MCF 10A (cell line): ENCODE measurements at regions not wholly inside any gene's neighbourhood (a gene's known extent, or its start where the extent isn't known, plus 50 kb on each side); places are given as distances from the start of the nearest gene placed in this dataset.

Experiments
- BruUV-seq: library from RNA; stranded (reverse); fragments of 400-500 nt; replicated peaks from 2 replicates; lab custom pipeline; 2021; lab: Mats Ljungman, UMichigan
- CTCF ChIA-PET: fragments of 300-600 bp; sonication (Branson Sonifier 250); formaldehyde crosslinking; extraction: SDS; loops from one replicate; lab custom pipeline; 2021; ENCODE audit warnings: antibody characterized with exemption, inconsistent platforms; lab: Yijun Ruan, JAX
- POLR2A ChIA-PET: fragments of 300-600, 350-650 bp; sonication (Branson Sonifier 250); formaldehyde crosslinking; extraction: SDS; loops from one replicate; lab custom pipeline; 2020; ENCODE audit warnings: antibody characterized with exemption, inconsistent platforms; lab: Yijun Ruan, JAX
- DNase-seq: peaks from one replicate; pipeline ENCODE4 v3.0.0-alpha.2; 2018; ENCODE audit not compliant: unreplicated experiment
- H3K27ac Mint-ChIP-seq: one replicate; pipeline ENCODE4 v1.8.0; 2022; ENCODE audit warnings: mild to moderate bottlenecking, low read depth, mixed read lengths; ENCODE audit not compliant: unreplicated experiment
- H3K27me3 Mint-ChIP-seq: one replicate; pipeline ENCODE4 v1.8.0; 2022; ENCODE audit warnings: mixed read lengths; ENCODE audit not compliant: insufficient read depth, unreplicated experiment
- H3K36me3 Mint-ChIP-seq: one replicate; pipeline ENCODE4 v1.8.0; 2022; ENCODE audit warnings: mild to moderate bottlenecking, moderate library complexity, mixed read lengths; ENCODE audit not compliant: insufficient read depth, unreplicated experiment
- H3K4me1 Mint-ChIP-seq: one replicate; pipeline ENCODE4 v1.8.0; 2022; ENCODE audit warnings: mixed read lengths; ENCODE audit not compliant: insufficient read depth, unreplicated experiment
- H3K4me3 Mint-ChIP-seq: one replicate; pipeline ENCODE4 v1.8.0; 2022; ENCODE audit warnings: mild to moderate bottlenecking, moderate library complexity, mixed read lengths; ENCODE audit not compliant: unreplicated experiment
- H3K9me3 Mint-ChIP-seq: one replicate; pipeline ENCODE4 v1.8.0; 2022; ENCODE audit warnings: mixed read lengths; ENCODE audit not compliant: unreplicated experiment
- intact Hi-C: fragments of 100-400 bp; cut with micrococcal nuclease; formaldehyde crosslinking; loops from 2 replicates; pipeline ENCODE4 v1.14.1; 2022
- TF ChIP-seq, protein P1 (sequence below): fragments of 200-600 bp; IDR thresholded peaks from one replicate; pipeline ENCODE4 v1.8.0; 2022; ENCODE audit warnings: antibody characterized with exemption, mild to moderate bottlenecking; ENCODE audit not compliant: unreplicated experiment

- DNase-seq: peak; percentile 26
- H3K4me3 Mint-ChIP-seq: no peak overlapping the region
- TF ChIP-seq, protein P1, sequence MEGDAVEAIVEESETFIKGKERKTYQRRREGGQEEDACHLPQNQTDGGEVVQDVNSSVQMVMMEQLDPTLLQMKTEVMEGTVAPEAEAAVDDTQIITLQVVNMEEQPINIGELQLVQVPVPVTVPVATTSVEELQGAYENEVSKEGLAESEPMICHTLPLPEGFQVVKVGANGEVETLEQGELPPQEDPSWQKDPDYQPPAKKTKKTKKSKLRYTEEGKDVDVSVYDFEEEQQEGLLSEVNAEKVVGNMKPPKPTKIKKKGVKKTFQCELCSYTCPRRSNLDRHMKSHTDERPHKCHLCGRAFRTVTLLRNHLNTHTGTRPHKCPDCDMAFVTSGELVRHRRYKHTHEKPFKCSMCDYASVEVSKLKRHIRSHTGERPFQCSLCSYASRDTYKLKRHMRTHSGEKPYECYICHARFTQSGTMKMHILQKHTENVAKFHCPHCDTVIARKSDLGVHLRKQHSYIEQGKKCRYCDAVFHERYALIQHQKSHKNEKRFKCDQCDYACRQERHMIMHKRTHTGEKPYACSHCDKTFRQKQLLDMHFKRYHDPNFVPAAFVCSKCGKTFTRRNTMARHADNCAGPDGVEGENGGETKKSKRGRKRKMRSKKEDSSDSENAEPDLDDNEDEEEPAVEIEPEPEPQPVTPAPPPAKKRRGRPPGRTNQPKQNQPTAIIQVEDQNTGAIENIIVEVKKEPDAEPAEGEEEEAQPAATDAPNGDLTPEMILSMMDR: no peak
- H3K4me1 Mint-ChIP-seq: no peaks in the 10 kb centered on the region
- no peak overlapping the region for H3K27ac Mint-ChIP-seq
- no peaks in the 10 kb centered on the region for H3K36me3 Mint-ChIP-seq
- POLR2A ChIA-PET: interaction anchor here (1.3 kb wide), 1 partner anchor 24 kb away, joined by 3 read pairs; no protein-coding TSS in a partner anchor
- intact Hi-C loops: no loop called here
- CTCF ChIA-PET: interaction anchor here (0.6 kb wide), 1 partner anchor 508 kb away, joined by 4 read pairs; no protein-coding TSS in a partner anchor
- no peaks in the 10 kb centered on the region for H3K27me3 Mint-ChIP-seq
- no TSS peak for BruUV-seq
- no peaks in the 10 kb centered on the region for H3K9me3 Mint-ChIP-seq
These were observed 104.5 kb upstream of the SOX1 start for GRCh38 chr13:111962431-111962891.

- ChIA-PET CTCF (interaction anchor here (0.6 kb wide), 2 partner anchors 96 to 507 kb away, joined by 3 to 4 read pairs; no protein-coding TSS in a partner anchor), POLR2A (interaction anchor here (1.3 kb wide), 1 partner anchor 25 kb away, joined by 3 read pairs; no protein-coding TSS in a partner anchor)
- no peak overlapping the region for H3K4me3 Mint-ChIP-seq
- H3K36me3 Mint-ChIP-seq: no peaks in the 10 kb centered on the region
- BruUV-seq: no TSS peak
- no peaks in the 10 kb centered on the region for H3K9me3 Mint-ChIP-seq
- H3K27ac Mint-ChIP-seq: no peak overlapping the region
- no peaks in the 10 kb centered on the region for H3K27me3 Mint-ChIP-seq
- no peaks in the 10 kb centered on the region for H3K4me1 Mint-ChIP-seq
- TF ChIP-seq, protein P1: no peak
- intact Hi-C loops: no loop called here
- no peak for DNase-seq
These were observed 103.9 kb upstream of the SOX1 start for GRCh38 chr13:111963031-111963430.

GRCh38 chr13:111964411-111965035 lies 102.4 kb upstream of the SOX1 start:
- Mint-ChIP-seq H3K36me3 (no peaks in the 10 kb centered on the region), H3K27me3 (no peaks in the 10 kb centered on the region), H3K27ac (no peak overlapping the region), H3K9me3 (no peaks in the 10 kb centered on the region), H3K4me1 (no peaks in the 10 kb centered on the region), H3K4me3 (no peak overlapping the region)
- ChIA-PET POLR2A (no interaction called here), CTCF (interaction anchor here (0.6 kb wide), 1 partner anchor 459 kb away, joined by 3 read pairs; no protein-coding TSS in a partner anchor)
- intact Hi-C loops: no loop called here
- no peak for DNase-seq
- BruUV-seq: no TSS peak
- TF ChIP-seq, protein P1: no peak

DNA sequence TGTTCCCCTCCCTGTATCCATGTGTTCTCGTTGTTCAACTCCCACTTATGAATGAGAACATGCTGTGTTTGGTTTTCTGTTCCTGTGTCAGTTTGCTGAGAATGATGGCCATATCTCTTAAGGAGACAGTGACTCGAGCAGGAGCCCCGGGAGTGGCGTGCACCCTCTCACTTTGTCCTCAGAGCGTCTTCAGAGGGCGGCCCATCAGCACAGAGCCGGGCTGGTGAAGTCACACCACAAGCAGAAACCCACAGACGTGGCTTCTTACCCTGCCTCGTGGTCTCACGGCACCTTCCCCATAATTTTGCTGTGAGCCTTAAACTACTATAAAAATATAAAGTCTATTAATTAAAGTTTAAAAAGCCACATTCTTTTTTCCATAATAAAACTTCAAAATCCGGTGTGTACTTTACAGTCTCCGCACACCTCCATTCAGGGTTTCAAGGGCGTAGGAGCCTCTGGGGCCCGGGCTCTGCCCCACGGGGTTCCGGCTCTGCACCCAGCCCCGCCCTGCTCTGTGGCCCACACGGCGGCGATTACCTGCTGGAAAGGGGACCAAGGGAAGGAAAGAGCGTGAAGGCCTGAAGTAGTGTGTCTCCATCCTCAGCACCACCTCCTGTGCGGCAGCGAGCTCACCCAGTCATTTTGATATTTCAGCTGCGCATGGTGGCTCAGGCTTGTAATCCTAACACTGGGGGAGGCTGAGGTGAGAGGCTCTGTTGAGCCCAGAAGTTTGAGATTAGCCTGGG lies 101.3 kb upstream of the SOX1 start:
- BruUV-seq: no TSS peak
- Mint-ChIP-seq H3K4me1 (no peaks in the 10 kb centered on the region), H3K4me3 (no peak overlapping the region), H3K9me3 (no peaks in the 10 kb centered on the region), H3K36me3 (no peaks in the 10 kb centered on the region), H3K27me3 (no peaks in the 10 kb centered on the region), H3K27ac (no peak overlapping the region)
- TF ChIP-seq, protein P1: no peak
- intact Hi-C loops: no loop called here
- ChIA-PET POLR2A (no interaction called here), CTCF (interaction anchor here (0.6 kb wide), 1 partner anchor 781 kb away, joined by 5 read pairs; no protein-coding TSS in a partner anchor)
- no peak for DNase-seq
